ENCODE measurements at regions not wholly inside any gene's neighbourhood (a gene's known extent, or its start where the extent isn't known, plus 50 kb on each side); places are given as distances from the start of the nearest gene placed in this dataset.

GRCh38 chr3:36197151-36197550 lies 183.2 kb upstream of the STAC start:
- no peak for DNase-seq

GRCh38 chr3:36201546-36201945 lies 178.8 kb upstream of the STAC start:
- no peak for DNase-seq

- DNase-seq: no peak
Measured at GRCh38 chr3:36206956-36207580, 173.2 kb upstream of the STAC start.

GRCh38 chr3:36210840-36211651 lies 169.3 kb upstream of the STAC start:
- DNase-seq: no peak

GRCh38 chr3:36211652-36211999 lies 168.7 kb upstream of the STAC start:
- no peak for DNase-seq

GRCh38 chr3:36212251-36212650 lies 168.1 kb upstream of the STAC start:
- DNase-seq: peak; percentile 40

GRCh38 chr3:36214460-36214859 lies 165.8 kb upstream of the STAC start:
- no peak for DNase-seq

- DNase-seq: no peak
Measured at GRCh38 chr3:36215241-36215640, 165.1 kb upstream of the STAC start.

- peak; percentile 76 for DNase-seq
Measured at GRCh38 chr3:36219398-36219797, 160.9 kb upstream of the STAC start.

- no peak for DNase-seq
Measured at GRCh38 chr3:36220173-36220572, 160.1 kb upstream of the STAC start.

GRCh38 chr3:36221975-36222374 lies 158.3 kb upstream of the STAC start:
- no peak for DNase-seq

GRCh38 chr3:36227980-36228379 lies 152.3 kb upstream of the STAC start:
- DNase-seq: no peak

- no peak for DNase-seq
Measured at GRCh38 chr3:36229496-36229895, 150.8 kb upstream of the STAC start.

GRCh38 chr3:36232797-36233489 lies 147.4 kb upstream of the STAC start:
- no peak for DNase-seq

- peak; percentile 59 for DNase-seq
Measured at GRCh38 chr3:36244728-36245127, 135.6 kb upstream of the STAC start.

GRCh38 chr3:36248374-36248773 lies 131.9 kb upstream of the STAC start:
- no peak for DNase-seq

- no peak for DNase-seq
Measured at GRCh38 chr3:36250191-36250590, 130.1 kb upstream of the STAC start.

GRCh38 chr3:36257158-36257852 lies 123.0 kb upstream of the STAC start:
- DNase-seq: no peak

- DNase-seq: peak; percentile 13
Measured at GRCh38 chr3:36258421-36258820, 121.9 kb upstream of the STAC start.

- no peak for DNase-seq
Measured at GRCh38 chr3:36259580-36259979, 120.7 kb upstream of the STAC start.

GRCh38 chr3:36269274-36269673 lies 111.0 kb upstream of the STAC start:
- DNase-seq: no peak

- no peak for DNase-seq
Measured at GRCh38 chr3:36282766-36283165, 97.5 kb upstream of the STAC start.

GRCh38 chr3:36295296-36295695 lies 85.0 kb upstream of the STAC start:
- no peak for DNase-seq

Measured in fibroblast of skin of scalp (primary cell).